PC-3 (cell line): ENCODE measurements at regions not wholly inside any gene's neighbourhood (a gene's known extent, or its start where the extent isn't known, plus 50 kb on each side); places are given as distances from the start of the nearest gene placed in this dataset.

Source experiments
- ATAC-seq: fragments of 200-7000 bp; cut with Tn5 transposase; 2 replicates; pipeline ENCODE4 v1.9.1; 2020; ENCODE audit warnings: mild to moderate bottlenecking, moderate library complexity
- BruUV-seq: library from RNA; stranded (reverse); fragments of 400-500 nt; replicated peaks from 2 replicates; lab custom pipeline; 2021; lab: Mats Ljungman, UMichigan
- CTCF ChIA-PET: fragments of 300-600 bp; sonication (Branson Sonifier 250); formaldehyde crosslinking; loops from one replicate; lab custom pipeline; 2022; ENCODE audit warnings: antibody characterized with exemption; lab: Charles Lee
- POLR2A ChIA-PET: fragments of 300-600 bp; sonication (Branson Sonifier 250); formaldehyde crosslinking; loops from one replicate; lab custom pipeline; 2022; ENCODE audit warnings: antibody characterized with exemption; ENCODE audit not compliant: unreplicated experiment; lab: Charles Lee
- DNase-seq: peaks from one replicate; pipeline ENCODE4 v3.0.0-alpha.2; 2015
- H2AFZ ChIP-seq: fragments of 300-600 bp; sonication (generic); 2 replicates; pipeline ENCODE4 v1.6.0; 2016; ENCODE audit warnings: antibody characterized with exemption, low read length
- H3F3A ChIP-seq: fragments of 300-600 bp; sonication (generic); one replicate; pipeline ENCODE4 v1.6.0; 2017; ENCODE audit warnings: antibody characterized with exemption, low read length, control low read depth, mild to moderate bottlenecking; ENCODE audit not compliant: unreplicated experiment
- H3K27ac ChIP-seq: fragments of 300-600 bp; sonication (generic); 2 replicates; pipeline ENCODE4 v1.5.1; 2016; ENCODE audit warnings: mild to moderate bottlenecking, low read length
- H3K27me3 ChIP-seq: fragments of 300-600 bp; sonication (generic); 2 replicates; pipeline ENCODE4 v1.6.1; 2016; ENCODE audit warnings: low read length, mixed read lengths
- H3K36me3 ChIP-seq: fragments of 300-600 bp; sonication (generic); 2 replicates; pipeline ENCODE4 v1.6.1; 2016; ENCODE audit warnings: low read depth, mixed run types, low read length, mixed read lengths
- H3K4me1 ChIP-seq: fragments of 300-600 bp; sonication (generic); 2 replicates; pipeline ENCODE4 v1.5.1; 2016; ENCODE audit warnings: low read length; ENCODE audit not compliant: insufficient read depth
- H3K4me2 ChIP-seq: fragments of 300-600 bp; sonication (generic); 2 replicates; pipeline ENCODE4 v1.6.0; 2016; ENCODE audit warnings: low read length
- H3K4me3 ChIP-seq: fragments of 300-600 bp; sonication (generic); 2 replicates; pipeline ENCODE4 v1.5.1; 2016; ENCODE audit warnings: mild to moderate bottlenecking, low read length, mixed read lengths
- H3K79me2 ChIP-seq: fragments of 300-600 bp; sonication (generic); 2 replicates; pipeline ENCODE4 v1.6.1; 2017; ENCODE audit warnings: low read length, mixed read lengths
- H3K9ac ChIP-seq: fragments of 300-600 bp; sonication (generic); 2 replicates; pipeline ENCODE4 v1.6.0; 2016; ENCODE audit warnings: mild to moderate bottlenecking, low read length
- H3K9me2 ChIP-seq: fragments of 300-600 bp; sonication (generic); replicated peaks from 2 replicates; pipeline ENCODE4 v1.6.1; 2016; ENCODE audit warnings: mixed run types, low read length, mixed read lengths
- H3K9me3 ChIP-seq: fragments of 300-600 bp; sonication (generic); 2 replicates; pipeline ENCODE4 v1.6.1; 2016; ENCODE audit warnings: low read length, mixed read lengths
- H4K20me1 ChIP-seq: fragments of 300-600 bp; sonication (generic); 2 replicates; pipeline ENCODE4 v1.6.1; 2016; ENCODE audit warnings: low read length, mixed read lengths
- EZH2 ChIP-seq: fragments of 300-600 bp; sonication (generic); IDR thresholded peaks from one replicate; pipeline ENCODE4 v1.6.1; 2017; ENCODE audit warnings: antibody characterized with exemption, mild to moderate bottlenecking, low read length; ENCODE audit not compliant: unreplicated experiment
- EZH2phosphoT487 ChIP-seq: fragments of 300-600 bp; sonication (generic); IDR thresholded peaks from 2 replicates; pipeline ENCODE4 v1.6.1; 2018; ENCODE audit warnings: mild to moderate bottlenecking, antibody characterized with exemption, low read length, borderline replicate concordance
- intact Hi-C: fragments of 100-400 bp; cut with micrococcal nuclease; formaldehyde crosslinking; loops from 2 replicates; pipeline ENCODE4 v1.9.0; 2023
- TF ChIP-seq, protein P1 (sequence below): fragments of 300-600 bp; sonication (generic); conservative IDR thresholded peaks from 2 replicates; pipeline ENCODE4 v1.5.1; 2017; ENCODE audit warnings: antibody characterized with exemption, low read depth, mild to moderate bottlenecking, low read length

GRCh38 chr10:17512341-17513001 lies 58.1 kb upstream of the ST8SIA6 start:
- Histone ChIP-seq H3K27ac (peak overlapping the region; percentile 29), H3K9me2 (no peaks in the 10 kb centered on the region), H3K4me3 (no peak overlapping the region), H3K9ac (no peak overlapping the region), H3F3A (no peaks in the 10 kb centered on the region), H4K20me1 (no peaks in the 10 kb centered on the region), H3K4me1 (peaks cover 13% of the 10 kb centered on the region), H3K9me3 (no peaks in the 10 kb centered on the region), H3K27me3 (no peaks in the 10 kb centered on the region), H3K79me2 (no peaks in the 10 kb centered on the region), H3K36me3 (no peaks in the 10 kb centered on the region), H3K4me2 (peak overlapping the region; percentile 51), H2AFZ (no peak overlapping the region; the same call in 1 of the 2 replicates)
- intact Hi-C loops: no loop called here
- TF ChIP-seq EZH2phosphoT487 (no peak), EZH2 (no peak)
- TF ChIP-seq, protein P1, sequence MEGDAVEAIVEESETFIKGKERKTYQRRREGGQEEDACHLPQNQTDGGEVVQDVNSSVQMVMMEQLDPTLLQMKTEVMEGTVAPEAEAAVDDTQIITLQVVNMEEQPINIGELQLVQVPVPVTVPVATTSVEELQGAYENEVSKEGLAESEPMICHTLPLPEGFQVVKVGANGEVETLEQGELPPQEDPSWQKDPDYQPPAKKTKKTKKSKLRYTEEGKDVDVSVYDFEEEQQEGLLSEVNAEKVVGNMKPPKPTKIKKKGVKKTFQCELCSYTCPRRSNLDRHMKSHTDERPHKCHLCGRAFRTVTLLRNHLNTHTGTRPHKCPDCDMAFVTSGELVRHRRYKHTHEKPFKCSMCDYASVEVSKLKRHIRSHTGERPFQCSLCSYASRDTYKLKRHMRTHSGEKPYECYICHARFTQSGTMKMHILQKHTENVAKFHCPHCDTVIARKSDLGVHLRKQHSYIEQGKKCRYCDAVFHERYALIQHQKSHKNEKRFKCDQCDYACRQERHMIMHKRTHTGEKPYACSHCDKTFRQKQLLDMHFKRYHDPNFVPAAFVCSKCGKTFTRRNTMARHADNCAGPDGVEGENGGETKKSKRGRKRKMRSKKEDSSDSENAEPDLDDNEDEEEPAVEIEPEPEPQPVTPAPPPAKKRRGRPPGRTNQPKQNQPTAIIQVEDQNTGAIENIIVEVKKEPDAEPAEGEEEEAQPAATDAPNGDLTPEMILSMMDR: no peak
- POLR2A ChIA-PET: no interaction called here
- BruUV-seq: no TSS peak
- CTCF ChIA-PET: no interaction called here
- ATAC-seq (peak; percentile 98), DNase-seq (peak; percentile 84)

GRCh38 chr10:17510242-17510908 lies 56.0 kb upstream of the ST8SIA6 start:
- H3F3A ChIP-seq: no peaks in the 10 kb centered on the region
- no TSS peak for BruUV-seq
- no peak overlapping the region for H2AFZ ChIP-seq
- intact Hi-C loops: no loop called here
- DNase-seq: no peak
- no peaks in the 10 kb centered on the region for H3K9me2 ChIP-seq
- H3K4me2 ChIP-seq: no peak overlapping the region
- peaks cover 13% of the 10 kb centered on the region for H3K4me1 ChIP-seq
- H3K9me3 ChIP-seq: no peaks in the 10 kb centered on the region
- no peaks in the 10 kb centered on the region for H3K79me2 ChIP-seq
- no peaks in the 10 kb centered on the region for H4K20me1 ChIP-seq
- POLR2A ChIA-PET: no interaction called here
- TF ChIP-seq EZH2phosphoT487 (no peak), EZH2 (no peak)
- TF ChIP-seq, protein P1: no peak
- H3K4me3 ChIP-seq: no peak overlapping the region
- H3K9ac ChIP-seq: no peak overlapping the region
- no peaks in the 10 kb centered on the region for H3K27me3 ChIP-seq
- H3K27ac ChIP-seq: no peak overlapping the region
- ATAC-seq: no peak
- CTCF ChIA-PET: no interaction called here
- H3K36me3 ChIP-seq: no peaks in the 10 kb centered on the region

GRCh38 chr10:17507538-17507937 lies 53.1 kb upstream of the ST8SIA6 start:
- Histone ChIP-seq H2AFZ (no peak overlapping the region), H3K27me3 (no peaks in the 10 kb centered on the region), H4K20me1 (no peaks in the 10 kb centered on the region), H3K27ac (no peak overlapping the region), H3K9me3 (no peaks in the 10 kb centered on the region), H3K36me3 (no peaks in the 10 kb centered on the region), H3K4me3 (no peak overlapping the region), H3K4me2 (no peak overlapping the region), H3K9me2 (no peaks in the 10 kb centered on the region), H3K4me1 (peaks cover 12% of the 10 kb centered on the region), H3K79me2 (no peaks in the 10 kb centered on the region), H3K9ac (no peak overlapping the region), H3F3A (no peaks in the 10 kb centered on the region)
- CTCF ChIA-PET: no interaction called here
- TF ChIP-seq, protein P1: no peak
- ATAC-seq (no peak), DNase-seq (no peak)
- no TSS peak for BruUV-seq
- POLR2A ChIA-PET: no interaction called here
- intact Hi-C loops: no loop called here
